Activated gamma-delta T cell treated with Interleukin-2 at 50 U/mL for 16 hours (primary cell): ENCODE measurements at regions not wholly inside any gene's neighbourhood (a gene's known extent, or its start where the extent isn't known, plus 50 kb on each side); places are given as distances from the start of the nearest gene placed in this dataset.

Experiments
- DNase-seq: peaks from one replicate; pipeline ENCODE4 v3.0.0-alpha.2; 2020

GRCh38 chr15:47502041-47502440, 215.3 kb upstream of the SEMA6D start:
- DNase-seq, result no peak

- DNase-seq, result no peak
These were observed 213.4 kb upstream of the SEMA6D start for GRCh38 chr15:47503876-47504275.

- DNase-seq, result no peak
These were observed 212.6 kb upstream of the SEMA6D start for GRCh38 chr15:47504624-47505256.

DNA sequence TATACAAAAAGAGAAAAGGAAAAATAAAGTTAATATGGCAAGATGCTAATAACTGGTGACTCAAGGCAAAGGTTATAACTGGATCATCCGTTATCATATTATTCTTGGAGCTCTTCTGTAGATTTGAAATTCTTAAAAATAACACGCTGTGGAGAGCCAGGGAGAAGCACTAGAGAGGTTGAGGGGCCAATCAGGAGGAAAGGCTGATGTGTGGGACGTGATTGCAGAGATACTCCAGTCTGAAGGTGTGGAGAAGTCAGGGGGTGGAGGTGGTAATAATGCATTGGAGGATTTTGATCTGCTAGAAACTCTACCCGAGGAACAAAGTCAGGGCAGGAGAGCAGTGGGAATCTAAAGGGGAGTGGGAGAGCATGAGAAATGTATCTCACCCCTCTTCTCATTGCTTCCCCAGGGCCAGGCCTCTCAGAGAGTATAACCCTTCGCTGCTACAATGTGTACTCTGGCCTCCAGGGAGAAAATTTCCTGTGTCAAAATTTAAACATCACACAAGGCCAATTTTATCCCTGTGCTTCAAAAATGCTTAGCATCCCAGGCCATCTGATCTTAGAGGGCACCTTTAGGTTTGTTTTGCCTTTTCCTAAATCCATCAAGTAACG, 211.5 kb upstream of the SEMA6D start:
- no peak for DNase-seq

DNA sequence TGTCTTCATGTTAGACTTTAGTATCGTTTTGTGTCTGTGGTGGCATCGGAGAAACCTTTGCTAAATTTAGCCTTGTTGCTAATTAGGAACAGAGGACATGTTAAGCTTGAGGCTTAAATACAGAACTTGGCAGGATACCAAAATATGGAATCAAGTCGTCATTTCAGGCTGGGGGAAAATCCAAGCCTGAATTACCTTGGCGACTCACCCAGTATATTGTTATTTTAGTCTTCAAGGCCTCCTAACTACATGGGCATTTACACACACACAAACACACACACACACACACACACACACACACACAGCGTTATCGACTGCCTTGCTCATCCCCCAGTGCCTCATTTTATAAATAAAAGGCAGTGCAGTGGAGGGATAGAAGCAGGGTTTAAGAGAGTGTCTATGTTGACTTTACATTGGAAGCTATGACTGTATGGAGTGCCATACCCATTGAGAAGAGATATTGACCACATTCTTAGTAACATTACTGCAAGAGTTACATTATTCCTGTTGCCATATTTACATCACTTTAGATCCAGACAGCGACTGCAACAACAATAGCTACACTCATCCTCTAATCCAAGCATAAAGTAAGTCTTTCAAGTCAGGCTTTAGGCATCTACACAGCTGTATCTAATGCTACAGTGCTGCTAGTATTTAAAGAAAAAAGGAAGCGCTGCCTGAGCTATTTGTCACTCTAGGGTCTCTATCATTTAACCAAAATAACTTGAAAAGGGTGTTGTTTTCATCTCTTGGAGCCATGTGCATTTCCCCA, 210.8 kb upstream of the SEMA6D start:
- no peak for DNase-seq

- no peak for DNase-seq
These were observed 209.9 kb upstream of the SEMA6D start for GRCh38 chr15:47507221-47507985.

DNA sequence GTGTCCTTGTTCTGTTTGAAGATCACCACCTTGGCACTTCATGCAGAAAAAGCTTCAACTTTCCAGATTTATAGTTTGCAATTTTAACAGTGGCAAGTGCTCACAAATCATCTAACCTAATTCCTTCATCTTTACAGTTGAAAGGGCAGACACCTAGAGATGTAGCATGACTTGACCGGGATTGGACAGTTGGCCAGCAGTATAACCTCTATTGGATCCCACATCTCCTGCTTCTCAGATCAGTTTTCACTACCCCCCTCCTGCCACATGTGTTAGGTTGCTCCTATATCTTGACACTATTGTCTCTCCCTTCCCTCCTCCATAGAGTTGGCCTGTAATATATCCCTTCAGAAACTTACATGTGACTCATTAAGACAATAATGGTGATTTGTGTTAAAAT, 206.0 kb upstream of the SEMA6D start:
- DNase-seq, result no peak

GRCh38 chr15:47513471-47513870, 203.8 kb upstream of the SEMA6D start:
- DNase-seq, result no peak

DNA sequence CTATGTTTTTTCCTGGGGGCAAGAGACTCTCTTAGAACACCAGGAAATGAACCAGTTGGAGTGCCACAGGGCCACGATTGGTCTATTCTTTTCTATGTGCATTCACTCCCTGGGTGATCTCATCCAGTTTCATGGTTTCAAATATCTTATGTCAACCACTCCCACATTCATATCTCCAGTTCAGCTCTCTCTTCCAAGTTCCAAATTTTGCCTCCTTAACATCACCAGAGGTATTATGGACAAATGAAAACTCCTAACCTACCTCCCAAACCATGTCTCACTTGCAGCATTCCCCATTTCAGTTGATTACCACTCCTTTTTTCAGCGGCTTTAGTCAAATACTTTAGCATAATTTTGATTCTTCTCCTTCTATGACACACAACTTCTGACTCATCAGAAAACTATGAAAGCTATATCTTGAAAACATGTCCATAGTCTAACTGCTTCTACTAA, 203.1 kb upstream of the SEMA6D start:
- no peak for DNase-seq

- no peak for DNase-seq
These were observed 200.7 kb upstream of the SEMA6D start for GRCh38 chr15:47516558-47516957.

GRCh38 chr15:47516972-47517371, 200.3 kb upstream of the SEMA6D start:
- DNase-seq, result no peak

DNA sequence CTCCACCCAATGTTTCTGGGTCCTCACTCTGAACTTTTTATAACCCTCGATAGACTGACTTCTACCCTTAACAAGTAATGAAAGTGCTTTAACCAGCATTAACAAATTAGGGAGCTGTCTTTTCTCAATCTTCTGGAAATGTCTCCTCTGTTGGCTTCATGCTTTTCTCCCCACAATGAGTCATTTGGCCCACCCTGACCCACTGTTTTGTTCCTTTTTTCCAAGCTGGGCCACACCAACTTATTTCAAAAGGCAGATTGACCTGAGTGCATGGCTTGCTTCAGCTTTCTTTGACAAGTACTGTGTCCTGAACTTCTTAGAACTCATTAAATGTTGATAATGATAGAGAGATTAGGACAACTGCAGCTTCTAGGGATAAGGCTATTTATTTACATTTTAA, 199.6 kb upstream of the SEMA6D start:
- no peak for DNase-seq

- DNase-seq, result no peak
These were observed 193.4 kb upstream of the SEMA6D start for GRCh38 chr15:47523681-47524475.

DNA sequence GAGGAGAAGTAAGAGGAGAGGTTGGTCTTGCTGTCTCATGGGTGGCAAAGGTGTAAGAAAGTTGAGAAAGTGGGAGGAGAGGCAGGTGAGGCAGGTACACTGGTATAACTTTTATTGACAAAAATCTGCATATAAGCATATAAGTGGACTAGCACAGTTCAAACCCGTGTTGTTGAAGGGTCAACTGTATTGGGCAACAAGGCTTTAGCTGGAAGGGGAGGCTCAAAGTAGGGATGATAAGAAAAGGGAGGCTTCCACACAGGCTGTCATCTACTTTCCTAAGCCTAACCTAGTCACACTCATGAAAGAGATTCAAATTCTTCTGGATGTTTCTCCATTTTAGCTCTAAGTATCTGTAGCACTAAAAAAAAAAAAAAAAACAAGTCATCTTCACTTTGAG, 188.1 kb upstream of the SEMA6D start:
- DNase-seq, result no peak

DNA sequence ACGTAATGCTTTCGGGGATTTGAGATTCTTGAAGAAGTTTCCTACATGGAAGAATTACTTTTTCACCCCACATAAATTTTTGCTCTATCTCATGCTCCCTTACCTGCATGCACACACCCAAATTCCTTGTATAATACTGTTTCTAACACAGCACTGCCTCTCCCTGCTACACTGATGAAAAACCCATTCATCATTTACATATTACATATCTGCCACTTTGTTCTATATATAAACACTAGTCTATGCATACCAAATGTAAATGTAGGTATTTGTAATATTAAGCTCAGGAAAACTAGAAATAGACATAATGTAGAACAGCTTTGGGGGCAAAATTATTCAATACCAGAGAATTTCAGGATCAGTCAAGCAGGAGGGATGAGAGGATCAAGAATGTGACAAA, 182.6 kb upstream of the SEMA6D start:
- no peak for DNase-seq

- no peak for DNase-seq
These were observed 175.7 kb upstream of the SEMA6D start for GRCh38 chr15:47541562-47541961.

DNA sequence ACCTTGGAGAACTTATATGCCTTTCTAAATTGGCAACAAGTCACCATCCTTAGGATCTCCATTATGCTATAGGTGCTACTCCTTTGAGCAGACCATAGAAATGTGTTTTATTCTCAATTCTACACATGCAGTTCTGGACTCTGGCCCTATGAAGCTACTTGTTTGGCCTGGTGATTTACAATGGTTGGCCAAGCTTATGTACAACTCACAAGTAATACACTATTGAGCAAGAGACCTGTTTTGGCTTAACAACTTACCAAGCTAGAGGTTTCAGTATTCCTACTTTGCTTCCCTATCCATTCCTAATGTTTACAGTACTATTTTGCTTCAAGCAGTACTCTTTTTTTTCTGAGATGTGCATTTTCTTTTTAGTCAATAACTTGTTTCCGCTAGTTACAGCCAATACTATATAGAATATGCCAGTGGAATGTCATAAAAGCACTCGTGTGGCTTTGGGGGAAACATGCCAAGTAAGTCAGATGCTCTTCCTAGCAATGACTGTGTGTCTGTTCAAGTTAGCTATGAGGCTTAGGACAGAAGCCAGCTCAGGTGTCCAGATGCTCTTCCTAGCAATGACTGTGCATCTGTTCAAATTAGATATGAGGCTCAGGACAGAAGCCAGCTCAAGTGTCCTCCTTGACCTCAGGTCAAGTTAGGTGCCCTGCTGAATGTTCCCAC, 174.9 kb upstream of the SEMA6D start:
- no peak for DNase-seq

DNA sequence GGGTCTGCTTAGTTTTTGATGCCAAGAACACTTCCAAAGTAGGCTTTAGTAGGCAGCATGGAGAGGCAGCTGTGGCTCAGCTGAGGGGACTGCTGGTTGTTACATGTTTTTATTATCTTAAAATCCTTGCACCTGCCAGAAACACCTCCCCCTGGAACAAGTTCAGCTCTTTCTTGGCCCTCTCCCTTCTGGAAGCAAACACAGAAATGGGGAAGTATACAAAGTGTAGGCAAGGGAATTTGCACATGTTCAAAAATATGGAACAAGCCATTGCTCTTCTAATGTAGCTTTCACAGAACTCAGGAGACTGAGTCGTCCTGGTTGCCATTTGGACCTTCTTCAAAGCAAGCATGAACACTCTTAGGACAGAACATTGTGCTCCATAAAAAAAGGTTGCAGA, 169.1 kb upstream of the SEMA6D start:
- DNase-seq, result no peak

- no peak for DNase-seq
These were observed 168.3 kb upstream of the SEMA6D start for GRCh38 chr15:47548986-47549385.

GRCh38 chr15:47551079-47551478, 166.2 kb upstream of the SEMA6D start:
- no peak for DNase-seq

GRCh38 chr15:47551546-47551945, 165.8 kb upstream of the SEMA6D start:
- no peak for DNase-seq
